NCI-H2227 treated with DMSO at 0.1 percent for 48 hours (cell line): ENCODE measurements at regions not wholly inside any gene's neighbourhood (a gene's known extent, or its start where the extent isn't known, plus 50 kb on each side); places are given as distances from the start of the nearest gene placed in this dataset.
"Not testable (repeated sequence)": the region's sequence is repeated elsewhere in the genome, so short reads cannot be mapped to it uniquely, and the experiment has no call there.

ENCODE experiments used
- DNase-seq: peaks from one replicate; lab custom pipeline; 2025; lab: John Stamatoyannopoulos, UW

- no peak for DNase-seq
These were observed 183.6 kb upstream of the SMIM30 start for GRCh38 chr7:113301983-113302382.

- DNase-seq: no peak
These were observed 182.8 kb upstream of the SMIM30 start for GRCh38 chr7:113301141-113301540.

DNA sequence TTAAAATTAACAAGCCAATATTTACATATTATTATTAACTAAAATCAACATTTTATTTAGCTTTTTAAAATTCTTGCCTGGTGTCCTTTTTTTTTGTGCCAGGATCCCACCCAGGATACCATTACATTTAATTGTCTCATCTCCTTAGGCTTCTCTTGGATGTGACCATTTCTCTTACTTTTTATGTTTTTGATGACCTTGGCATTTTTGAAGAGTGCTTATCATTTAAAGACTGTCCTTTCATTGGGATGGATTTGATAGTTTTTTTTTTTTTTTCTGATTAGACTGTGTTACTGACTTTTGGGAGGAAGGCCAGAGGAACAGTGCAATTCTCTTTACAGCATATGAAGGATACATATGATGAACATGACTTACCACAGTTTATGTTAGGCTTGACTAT, 181.4 kb upstream of the SMIM30 start:
- DNase-seq: no peak

GRCh38 chr7:113298501-113298900, 180.1 kb upstream of the SMIM30 start:
- DNase-seq: no peak

DNA sequence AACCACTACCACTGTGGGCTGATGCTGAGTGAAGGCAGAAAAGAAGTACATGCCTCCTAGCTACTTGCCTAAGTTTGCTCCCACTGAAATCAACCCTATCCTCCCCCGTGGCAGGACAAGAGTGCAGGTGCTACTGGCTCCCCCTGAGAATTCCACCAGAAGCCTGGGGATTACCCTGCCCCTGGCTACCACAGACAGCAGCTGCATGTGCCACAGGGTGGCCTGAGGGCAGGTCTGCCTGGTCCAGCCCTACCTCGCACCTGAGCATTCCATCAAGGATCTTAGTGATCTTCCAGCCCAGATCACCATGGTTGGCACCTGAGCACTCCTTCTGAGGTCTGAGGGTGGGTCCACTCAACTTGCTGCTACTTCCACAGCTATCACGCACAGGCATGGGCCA, 176.4 kb upstream of the SMIM30 start:
- DNase-seq: no peak

- DNase-seq: no peak
These were observed 173.8 kb upstream of the SMIM30 start for GRCh38 chr7:113292105-113292504.

DNA sequence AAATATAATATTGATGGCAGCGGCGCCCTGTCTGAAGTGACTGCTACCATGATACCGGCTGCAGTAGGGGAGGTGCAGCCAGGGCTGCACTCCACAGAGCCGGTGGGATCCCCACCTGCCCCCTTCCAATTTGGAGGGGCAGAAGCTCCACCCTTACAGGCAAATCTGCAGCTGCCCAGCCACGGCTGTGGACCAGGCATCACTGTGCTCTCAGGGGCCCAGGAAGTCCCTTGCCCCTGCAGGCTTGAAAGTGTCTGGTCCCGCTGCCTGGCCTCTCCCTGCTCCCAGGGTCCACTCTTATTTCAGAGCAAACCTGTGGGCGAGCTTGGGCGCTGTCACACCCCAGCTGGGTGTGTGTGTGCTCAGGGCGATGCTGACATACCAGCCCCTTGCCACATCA, 172.7 kb upstream of the SMIM30 start:
- no peak for DNase-seq

DNA sequence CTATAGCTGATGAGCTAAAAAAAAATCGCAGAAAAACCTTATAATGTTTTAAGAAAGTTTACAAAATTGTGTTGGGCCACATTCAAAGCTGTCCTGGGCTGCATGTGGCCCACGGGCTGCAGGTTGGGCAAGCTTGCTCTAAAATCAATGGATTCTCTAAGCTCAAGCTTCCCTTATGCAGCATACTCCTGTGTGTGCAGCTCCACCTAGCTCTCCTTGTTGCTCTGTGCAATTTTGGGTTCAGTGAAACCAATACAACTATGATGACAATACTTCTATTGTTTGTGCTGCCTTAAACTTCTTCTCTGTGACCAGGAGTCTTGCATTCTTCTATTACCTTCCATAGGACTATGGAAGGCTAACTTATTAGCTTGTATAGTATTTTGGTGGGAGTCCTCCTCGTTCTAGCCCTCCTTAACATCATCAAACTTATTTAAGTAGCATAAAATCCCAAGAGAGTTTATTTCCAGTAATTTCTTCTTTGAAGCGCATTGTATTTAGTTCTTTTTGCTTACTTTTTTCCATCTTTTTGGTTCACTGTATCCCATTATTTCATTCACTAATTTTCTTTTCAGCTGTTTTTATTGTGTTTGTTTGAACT, 170.9 kb upstream of the SMIM30 start:
- DNase-seq: no peak

GRCh38 chr7:113285411-113285810, 167.1 kb upstream of the SMIM30 start:
- DNase-seq: no peak

DNA sequence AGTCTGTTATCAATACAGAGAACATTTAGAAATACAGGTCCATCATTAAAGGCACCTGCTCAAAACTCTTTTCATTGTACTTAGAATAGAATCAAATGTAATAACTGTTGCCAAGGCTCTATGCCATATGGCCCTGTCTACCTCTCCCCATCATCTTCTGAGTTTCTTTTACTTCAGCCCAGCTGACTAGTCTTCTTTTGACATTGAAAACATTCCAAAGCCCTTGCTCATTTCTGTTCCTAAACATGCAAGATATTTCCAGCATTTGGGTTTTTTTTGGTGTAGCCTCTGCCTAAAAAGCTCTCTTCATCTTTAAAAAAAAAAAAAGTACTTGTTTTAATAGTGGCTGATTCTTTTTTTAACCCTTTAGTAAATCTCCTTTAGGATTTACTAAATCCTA, 165.5 kb upstream of the SMIM30 start:
- DNase-seq: no peak

DNA sequence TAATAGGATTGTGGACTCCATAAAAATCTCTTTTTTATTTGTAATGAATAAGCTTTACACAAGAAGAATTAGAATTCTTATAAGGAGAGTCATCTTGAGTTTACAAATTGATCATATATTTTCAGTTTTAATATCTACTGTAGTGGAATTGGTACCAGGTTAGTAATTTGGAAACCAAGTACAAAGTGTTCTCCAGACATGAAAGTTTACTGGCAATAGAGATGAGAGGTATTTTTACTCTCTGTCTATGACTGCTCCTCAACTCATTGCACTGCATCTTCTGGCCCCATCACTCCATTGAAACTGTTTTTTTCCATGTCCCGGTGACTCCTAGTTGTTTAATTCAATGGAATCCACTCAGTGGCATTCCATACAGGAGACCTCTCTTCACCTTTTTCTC, 164.5 kb upstream of the SMIM30 start:
- DNase-seq: no peak

- DNase-seq: no peak
These were observed 162.9 kb upstream of the SMIM30 start for GRCh38 chr7:113281223-113281622.

- no peak for DNase-seq
These were observed 160.9 kb upstream of the SMIM30 start for GRCh38 chr7:113279256-113279655.

GRCh38 chr7:113270790-113271189, 152.4 kb upstream of the SMIM30 start:
- no peak for DNase-seq

GRCh38 chr7:113269592-113269991, 151.2 kb upstream of the SMIM30 start:
- DNase-seq: not testable (repeated sequence)

- DNase-seq: no peak
These were observed 150.4 kb upstream of the SMIM30 start for GRCh38 chr7:113268757-113269156.

GRCh38 chr7:113267885-113268284, 149.5 kb upstream of the SMIM30 start:
- no peak for DNase-seq

- no peak for DNase-seq
These were observed 148.9 kb upstream of the SMIM30 start for GRCh38 chr7:113267271-113267670.

DNA sequence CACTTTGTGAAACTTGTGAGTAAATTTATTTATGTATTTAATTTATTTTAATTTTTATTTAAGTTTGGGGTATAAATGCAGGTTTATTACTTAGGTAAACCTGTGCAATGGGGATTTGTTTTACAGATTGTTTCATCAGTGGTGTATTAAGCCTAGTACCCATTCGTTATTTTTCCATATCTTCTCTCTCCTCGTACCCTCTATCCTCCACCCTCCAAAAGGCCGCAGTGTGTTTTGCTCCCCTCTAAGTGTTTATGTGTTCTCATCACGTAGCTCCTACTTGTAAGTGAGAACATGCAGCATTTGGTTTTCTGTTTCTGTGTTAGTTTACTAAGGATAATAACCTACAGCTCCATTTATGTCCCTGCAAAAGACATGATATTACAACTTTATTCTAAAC, 145.4 kb upstream of the SMIM30 start:
- peak; percentile 3 for DNase-seq

DNA sequence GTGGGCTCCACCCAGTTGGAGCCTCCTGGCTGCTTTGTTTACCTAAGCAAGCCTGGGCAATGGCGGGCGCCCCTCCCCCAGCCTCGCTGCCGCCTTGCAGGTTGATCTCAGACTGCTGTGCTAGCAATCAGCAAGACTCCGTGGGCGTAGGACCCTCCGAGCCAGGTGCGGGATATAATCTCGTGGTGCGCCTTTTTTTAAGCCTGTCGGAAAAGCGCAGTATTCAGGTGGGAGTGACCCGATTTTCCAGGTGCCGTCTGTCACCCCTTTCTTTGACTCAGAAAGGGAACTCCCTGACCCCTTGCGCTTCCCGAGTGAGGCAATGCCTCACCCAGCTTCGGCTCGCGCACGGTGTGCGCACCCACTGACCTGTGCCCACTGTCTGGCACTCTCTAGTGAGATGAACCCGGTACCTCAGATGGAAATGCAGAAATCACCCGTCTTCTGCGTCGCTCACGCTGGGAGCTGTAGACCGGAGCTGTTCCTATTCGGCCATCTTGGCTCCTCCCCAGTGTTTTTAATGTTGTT, 144.9 kb upstream of the SMIM30 start:
- not testable (repeated sequence) for DNase-seq

GRCh38 chr7:113256883-113257531, 138.7 kb upstream of the SMIM30 start:
- no peak for DNase-seq

- DNase-seq: no peak
These were observed 128.8 kb upstream of the SMIM30 start for GRCh38 chr7:113247198-113247597.

GRCh38 chr7:113246738-113247137, 128.4 kb upstream of the SMIM30 start:
- DNase-seq: no peak

DNA sequence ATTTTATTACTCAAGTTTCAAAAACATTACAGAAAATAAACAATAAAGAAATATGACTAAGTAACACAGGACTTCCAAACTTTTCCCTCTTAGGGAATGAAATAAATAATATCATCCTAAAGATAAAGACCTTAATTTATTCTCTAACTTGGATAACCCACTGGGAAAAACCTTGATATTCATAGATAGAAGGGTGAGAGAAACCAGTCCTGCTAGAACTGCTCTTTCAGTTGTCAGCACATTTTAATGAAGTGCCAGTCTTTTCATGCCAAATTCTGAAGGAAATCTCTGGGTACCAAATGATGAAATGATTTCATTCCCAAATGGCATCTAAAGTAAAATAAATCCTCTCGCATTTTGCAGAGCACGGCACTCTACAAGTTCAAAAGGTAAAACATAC, 114.5 kb upstream of the SMIM30 start:
- DNase-seq: no peak
